Naive thymus-derived CD4-positive, alpha-beta T cell (primary cell): ENCODE measurements at regions not wholly inside any gene's neighbourhood (a gene's known extent, or its start where the extent isn't known, plus 50 kb on each side); places are given as distances from the start of the nearest gene placed in this dataset.

ENCODE experiments used
- ATAC-seq: fragments of 150-1000 bp; cut with Tn5 transposase; 2 replicates; pipeline ENCODE4 v1.10.0; 2021; ENCODE audit warnings: mild to moderate bottlenecking, moderate library complexity
- CTCF ChIA-PET: fragments of 350-600 bp; sonication (Branson Sonifier 250); formaldehyde crosslinking; loops from one replicate; lab custom pipeline; 2021; ENCODE audit warnings: antibody characterized with exemption; lab: Charles Lee
- POLR2A ChIA-PET: fragments of 350-600 bp; sonication (Branson Sonifier 250); formaldehyde crosslinking; loops from one replicate; lab custom pipeline; 2021; ENCODE audit warnings: antibody characterized with exemption, inconsistent platforms; lab: Charles Lee
- DNase-seq, 9 donors: peaks; one replicate each; pipeline versions ENCODE4 v3.0.0 to v3.0.0-alpha.2; 2020 to 2022; ENCODE audit warnings: mixed read lengths in 1 of 9
- H3K27ac ChIP-seq: one replicate; pipeline ENCODE4 v1.7.0; 2013; ENCODE audit warnings: mild to moderate bottlenecking, low read depth, low read length, moderate library complexity
- H3K27me3 ChIP-seq, 2 donors: one replicate each; pipeline ENCODE4 v1.7.0; 2013; ENCODE audit warnings: low read length in 2 of 2, mild to moderate bottlenecking in 2 of 2, moderate library complexity in 2 of 2; ENCODE audit not compliant: control insufficient read depth in 2 of 2, insufficient read depth in 2 of 2
- H3K36me3 ChIP-seq, 3 experiments: 1 replicate in 2 of 3; 2 replicates in 1 of 3; pipeline ENCODE4 v1.7.0; 2013; ENCODE audit warnings: low read length in 3 of 3, mild to moderate bottlenecking in 3 of 3, moderate library complexity in 1 of 3; ENCODE audit not compliant: insufficient read depth in 3 of 3, control insufficient read depth in 2 of 3
- H3K4me1 ChIP-seq, 2 donors: one replicate each; pipeline ENCODE4 v1.7.0; 2013; ENCODE audit warnings: low read length in 2 of 2, mild to moderate bottlenecking in 2 of 2, moderate library complexity in 1 of 2; ENCODE audit not compliant: control insufficient read depth in 2 of 2, insufficient read depth in 2 of 2
- H3K4me3 ChIP-seq: 2 replicates; pipeline ENCODE4 v1.7.0; 2013; ENCODE audit warnings: mild to moderate bottlenecking, low read length
- H3K9me3 ChIP-seq, 3 experiments: 1 replicate in 2 of 3; 2 replicates in 1 of 3; pipeline ENCODE4 v1.7.0; 2013; ENCODE audit warnings: low read length in 3 of 3; ENCODE audit not compliant: control insufficient read depth in 2 of 3
- H3K27ac Mint-ChIP-seq, 9 donors: one replicate each; pipeline ENCODE4 v1.8.0; 2020 to 2022; ENCODE audit warnings: mixed read lengths in 9 of 9, mild to moderate bottlenecking in 8 of 9, moderate library complexity in 5 of 9, inconsistent platforms in 2 of 9
- H3K27me3 Mint-ChIP-seq, 5 donors: one replicate each; pipeline ENCODE4 v1.8.0; 2021 to 2022; ENCODE audit warnings: mixed read lengths in 5 of 5, mild to moderate bottlenecking in 1 of 5
- H3K36me3 Mint-ChIP-seq, 5 donors: one replicate each; pipeline ENCODE4 v1.8.0; 2020 to 2022; ENCODE audit warnings: mixed read lengths in 5 of 5, mild to moderate bottlenecking in 3 of 5, inconsistent platforms in 1 of 5
- H3K4me1 Mint-ChIP-seq, 7 donors: one replicate each; pipeline ENCODE4 v1.8.0; 2020 to 2022; ENCODE audit warnings: mixed read lengths in 7 of 7, mild to moderate bottlenecking in 3 of 7, inconsistent platforms in 1 of 7
- H3K4me3 Mint-ChIP-seq, 10 donors: one replicate each; pipeline ENCODE4 v1.8.0; 2020 to 2022; ENCODE audit warnings: mild to moderate bottlenecking in 10 of 10, mixed read lengths in 10 of 10, moderate library complexity in 6 of 10, inconsistent platforms in 2 of 10
- H3K9me3 Mint-ChIP-seq, 11 donors: one replicate each; pipeline ENCODE4 v1.8.0; 2020 to 2022; ENCODE audit warnings: mixed read lengths in 11 of 11, mild to moderate bottlenecking in 4 of 11, inconsistent platforms in 1 of 11, moderate library complexity in 1 of 11
- intact Hi-C, 2 donors: fragments of 100-400 bp; cut with micrococcal nuclease; formaldehyde crosslinking; loops; one replicate each; pipeline ENCODE4 v1.15.1; 2023

DNA sequence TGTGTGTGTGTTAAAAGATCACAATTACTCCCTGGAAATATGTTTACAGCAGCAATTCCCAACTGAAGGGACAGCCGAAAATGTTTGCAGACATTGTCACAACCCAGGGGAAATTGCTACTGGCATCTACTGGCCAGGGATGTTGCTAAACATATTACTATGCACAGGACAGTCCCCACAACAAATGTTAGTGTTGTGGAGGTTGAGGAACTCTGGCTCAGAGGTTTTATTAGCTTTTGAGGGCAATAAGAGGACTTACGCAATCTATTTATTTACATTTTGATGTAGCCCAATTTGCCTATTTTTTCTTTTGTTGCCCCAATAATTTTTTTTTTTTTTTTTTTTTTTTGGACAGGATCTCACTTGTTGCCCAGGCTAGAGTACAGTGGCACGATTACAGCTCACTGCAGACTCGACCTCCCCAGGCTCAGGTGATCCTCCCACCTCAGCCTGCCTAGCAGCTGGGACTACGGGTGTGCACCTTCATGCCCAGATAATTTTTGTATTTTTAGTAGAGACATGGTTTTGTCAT, 154.1 kb downstream of the RPS12 start:
- CTCF ChIA-PET = no interaction called here
- no peaks in the 10 kb centered on the region for H3K4me1 ChIP-seq
- intact Hi-C loops = no loop called here

DNA sequence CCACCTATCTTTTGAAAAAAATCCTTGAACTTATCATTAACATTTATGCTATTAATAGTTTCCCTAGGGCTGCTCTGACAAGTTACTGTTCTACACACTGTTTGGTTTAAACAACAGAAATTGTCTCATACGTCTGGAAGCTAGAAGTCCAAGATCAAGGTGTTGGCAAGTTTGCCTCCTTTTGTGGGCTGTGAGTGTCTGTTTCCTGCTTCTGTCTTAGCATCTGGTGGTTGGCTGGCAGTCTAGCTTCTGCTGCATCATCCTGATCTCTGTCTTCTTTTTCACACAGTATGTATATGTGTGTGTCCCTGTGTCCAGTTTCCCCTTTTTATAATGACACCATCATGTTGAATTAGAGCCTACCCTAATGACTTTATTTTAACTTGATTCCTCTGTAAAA, 154.8 kb downstream of the RPS12 start:
- Histone ChIP-seq H3K9me3 (no peaks in the 10 kb centered on the region), H3K4me3 (no peak overlapping the region), H3K27ac (no peak overlapping the region), H3K36me3 (no peaks in the 10 kb centered on the region), H3K27me3 (no peaks in the 10 kb centered on the region), H3K4me1 (no peaks in the 10 kb centered on the region)
- ATAC-seq (no peak), DNase-seq (no peak)
- CTCF ChIA-PET = no interaction called here
- POLR2A ChIA-PET = no interaction called here
- H3K27me3 Mint-ChIP-seq = peaks cover 0 to 39% (median 29%) of the 10 kb centered on the region in 5 donors
- H3K9me3 Mint-ChIP-seq = peaks cover 0 to 4% (median 0%) of the 10 kb centered on the region in 11 donors
- H3K4me1 Mint-ChIP-seq = peaks cover 0 to 6% (median 0%) of the 10 kb centered on the region in 7 donors
- no peaks in the 10 kb centered on the region for H3K36me3 Mint-ChIP-seq
- H3K4me3 Mint-ChIP-seq = no peak overlapping the region
- H3K27ac Mint-ChIP-seq = no peak overlapping the region
- intact Hi-C loops = no loop called here

More for the DNA sequence above, 154.1 kb downstream of the RPS12 start:
- Mint-ChIP-seq H3K27ac (no peak overlapping the region), H3K27me3 (peaks cover 0 to 39% (median 29%) of the 10 kb centered on the region in 5 donors), H3K4me3 (no peak overlapping the region), H3K4me1 (peaks cover 0 to 6% (median 0%) of the 10 kb centered on the region in 7 donors), H3K36me3 (no peaks in the 10 kb centered on the region), H3K9me3 (peaks cover 0 to 4% (median 0%) of the 10 kb centered on the region in 11 donors)
- H3K4me3 ChIP-seq = no peak overlapping the region
- H3K27me3 ChIP-seq = no peaks in the 10 kb centered on the region
- no peak overlapping the region for H3K27ac ChIP-seq
- H3K36me3 ChIP-seq = no peaks in the 10 kb centered on the region
- DNase-seq (no peak), ATAC-seq (no peak)
- H3K9me3 ChIP-seq = no peaks in the 10 kb centered on the region
- POLR2A ChIA-PET = no interaction called here

DNA sequence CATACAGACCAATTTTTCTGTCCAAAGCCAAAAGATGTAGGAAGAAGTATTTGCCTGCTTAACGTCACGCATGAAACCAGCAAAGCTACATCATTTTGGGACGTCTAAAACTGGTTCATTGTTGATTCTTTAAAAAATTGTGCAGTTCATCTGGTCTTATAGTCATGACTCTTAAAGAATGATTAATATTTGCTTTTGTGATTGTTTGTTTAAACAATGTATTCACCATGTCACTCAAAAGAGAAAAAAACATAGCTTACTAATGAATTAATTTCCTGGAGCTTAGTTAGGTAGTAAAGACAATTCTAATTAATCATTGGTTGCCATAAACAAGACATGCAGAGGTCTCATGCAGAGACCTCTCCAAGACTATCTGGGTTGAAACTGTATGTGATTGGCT, 157.3 kb downstream of the RPS12 start:
- Mint-ChIP-seq H3K27me3 (peaks cover 9 to 40% (median 30%) of the 10 kb centered on the region in 5 donors), H3K36me3 (no peaks in the 10 kb centered on the region), H3K4me1 (no peaks in the 10 kb centered on the region), H3K4me3 (no peak overlapping the region), H3K27ac (no peak overlapping the region), H3K9me3 (peaks cover 0 to 2% (median 0%) of the 10 kb centered on the region in 11 donors)
- ChIA-PET POLR2A (no interaction called here), CTCF (no interaction called here)
- Histone ChIP-seq H3K27me3 (peaks cover 0 to 3% of the 10 kb centered on the region in 2 donors), H3K9me3 (no peaks in the 10 kb centered on the region), H3K4me1 (no peaks in the 10 kb centered on the region), H3K4me3 (no peak overlapping the region), H3K27ac (no peak overlapping the region), H3K36me3 (no peaks in the 10 kb centered on the region)
- DNase-seq (no peak), ATAC-seq (no peak)
- intact Hi-C loops = no loop called here

DNA sequence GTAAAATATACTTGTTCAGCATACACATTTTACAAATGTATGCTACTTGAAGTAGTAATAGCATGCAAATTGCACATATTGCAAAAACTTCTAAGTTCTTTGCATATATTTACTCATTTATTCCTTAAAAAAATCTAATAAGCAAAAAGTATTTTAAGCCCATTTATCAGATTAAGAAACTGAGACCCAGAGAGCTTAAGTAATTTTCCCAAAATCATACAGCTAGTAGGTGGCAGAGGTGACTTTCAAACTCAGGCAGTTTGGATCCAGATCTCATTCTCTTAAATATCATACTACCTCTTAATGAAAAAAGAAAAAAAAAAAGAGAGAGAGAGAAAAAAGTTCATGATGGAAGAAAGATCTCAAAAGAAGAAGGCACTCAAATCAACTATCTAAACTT, 157.9 kb downstream of the RPS12 start:
- peaks cover 0 to 3% of the 10 kb centered on the region in 2 donors for H3K27me3 ChIP-seq
- peaks cover 12 to 43% (median 29%) of the 10 kb centered on the region in 5 donors for H3K27me3 Mint-ChIP-seq
- H3K4me3 ChIP-seq = no peak overlapping the region
- no peaks in the 10 kb centered on the region for H3K36me3 ChIP-seq
- ATAC-seq (no peak), DNase-seq (no peak)
- no peak overlapping the region for H3K4me3 Mint-ChIP-seq
- peaks cover 0 to 2% (median 0%) of the 10 kb centered on the region in 11 donors for H3K9me3 Mint-ChIP-seq
- H3K36me3 Mint-ChIP-seq = no peaks in the 10 kb centered on the region
- CTCF ChIA-PET = no interaction called here
- no peak overlapping the region for H3K27ac ChIP-seq
- no peaks in the 10 kb centered on the region for H3K9me3 ChIP-seq
- H3K4me1 Mint-ChIP-seq = no peaks in the 10 kb centered on the region
- no peak overlapping the region for H3K27ac Mint-ChIP-seq
- no peaks in the 10 kb centered on the region for H3K4me1 ChIP-seq
- POLR2A ChIA-PET = no interaction called here
- intact Hi-C loops = no loop called here

DNA sequence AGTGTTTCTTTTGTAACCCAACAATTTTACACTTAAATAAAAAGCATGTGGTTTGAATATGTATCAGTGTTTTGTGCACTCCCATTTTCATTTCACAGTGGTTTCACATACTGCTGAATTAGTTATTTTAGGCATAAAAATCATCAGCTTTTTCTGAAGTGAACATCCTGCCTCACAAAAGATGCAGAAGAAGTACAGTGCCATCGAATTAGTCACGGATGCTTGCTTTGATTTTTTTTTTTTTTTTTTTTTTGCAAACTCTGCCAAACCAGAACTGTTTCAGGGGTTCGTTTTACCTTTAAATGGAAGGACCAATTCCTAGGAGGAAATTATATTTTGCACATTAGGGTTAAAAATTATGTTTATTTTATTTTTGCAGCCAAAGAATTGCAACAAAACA, 158.6 kb downstream of the RPS12 start:
- CTCF ChIA-PET = no interaction called here
- no peak for ATAC-seq
- no peaks in the 10 kb centered on the region for H3K4me1 ChIP-seq
- no peaks in the 10 kb centered on the region for H3K4me1 Mint-ChIP-seq
- H3K36me3 ChIP-seq = no peaks in the 10 kb centered on the region
- no peak overlapping the region for H3K4me3 Mint-ChIP-seq
- peaks cover 12 to 50% (median 31%) of the 10 kb centered on the region in 5 donors for H3K27me3 Mint-ChIP-seq
- intact Hi-C loops = no loop called here
- no peak overlapping the region for H3K27ac Mint-ChIP-seq
- no peak for DNase-seq
- no peaks in the 10 kb centered on the region for H3K36me3 Mint-ChIP-seq
- no peaks in the 10 kb centered on the region for H3K9me3 ChIP-seq
- no peak overlapping the region for H3K27ac ChIP-seq
- POLR2A ChIA-PET = no interaction called here
- peaks cover 0 to 2% (median 0%) of the 10 kb centered on the region in 11 donors for H3K9me3 Mint-ChIP-seq
- peaks cover 0 to 3% of the 10 kb centered on the region in 2 donors for H3K27me3 ChIP-seq
- H3K4me3 ChIP-seq = no peak overlapping the region

DNA sequence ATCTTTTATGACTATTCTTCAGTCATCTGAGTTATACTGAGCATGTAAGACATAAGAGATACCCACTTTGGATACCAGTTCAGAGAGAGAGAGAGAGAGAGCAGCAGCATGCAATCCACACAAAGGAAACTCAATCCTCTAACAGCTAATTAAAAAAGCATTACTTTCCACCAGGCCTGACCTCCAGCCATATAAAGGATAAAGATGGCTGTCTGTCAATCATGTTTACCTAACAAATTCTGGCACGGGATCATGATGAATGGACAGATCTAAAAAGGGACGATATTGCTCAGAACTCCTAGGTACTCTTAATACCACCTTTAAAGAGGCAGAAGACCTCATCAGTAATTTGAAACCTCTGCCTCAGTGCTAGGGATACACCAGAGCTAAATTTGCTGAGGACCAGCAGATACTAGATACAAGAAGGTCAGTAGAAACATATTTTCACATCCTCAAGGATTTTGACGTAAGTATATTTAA, 159.2 kb downstream of the RPS12 start:
- peaks cover 12 to 56% (median 33%) of the 10 kb centered on the region in 5 donors for H3K27me3 Mint-ChIP-seq
- Histone ChIP-seq H3K4me3 (no peak overlapping the region), H3K27me3 (peaks cover 0 to 3% of the 10 kb centered on the region in 2 donors), H3K27ac (no peak overlapping the region), H3K36me3 (no peaks in the 10 kb centered on the region), H3K9me3 (no peaks in the 10 kb centered on the region), H3K4me1 (no peaks in the 10 kb centered on the region)
- peaks cover 0 to 2% (median 0%) of the 10 kb centered on the region in 11 donors for H3K9me3 Mint-ChIP-seq
- no peak for DNase-seq
- intact Hi-C loops = no loop called here
- ChIA-PET CTCF (interaction anchor here (0.7 kb wide), 1 partner anchor 313 kb away, joined by 3 read pairs; no protein-coding TSS in a partner anchor), POLR2A (no interaction called here)
- H3K27ac Mint-ChIP-seq = no peak overlapping the region
- ATAC-seq = no peak
- no peak overlapping the region for H3K4me3 Mint-ChIP-seq
- no peaks in the 10 kb centered on the region for H3K36me3 Mint-ChIP-seq
- H3K4me1 Mint-ChIP-seq = no peaks in the 10 kb centered on the region

DNA sequence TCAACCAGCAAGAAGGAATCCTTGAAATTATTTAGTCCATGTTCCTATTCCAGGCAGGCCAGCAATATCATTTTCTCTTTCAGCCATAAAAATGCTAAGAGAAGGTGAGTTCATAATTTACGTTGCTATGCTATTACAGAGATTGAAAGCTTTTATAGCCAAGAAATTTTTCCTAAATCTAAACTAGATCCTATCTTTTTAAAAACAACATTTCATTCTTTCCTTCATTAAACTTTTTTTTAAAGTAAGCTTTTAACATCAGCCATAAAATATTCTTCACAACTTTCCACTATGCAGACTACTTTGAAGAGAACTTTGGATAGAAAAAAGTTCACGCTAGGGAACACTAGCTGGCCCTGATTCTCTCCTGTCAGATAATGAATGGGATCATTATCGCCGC, 159.8 kb downstream of the RPS12 start:
- ChIA-PET POLR2A (no interaction called here), CTCF (interaction anchor here (0.7 kb wide), 1 partner anchor 313 kb away, joined by 3 read pairs; no protein-coding TSS in a partner anchor)
- intact Hi-C loops = no loop called here
- Mint-ChIP-seq H3K4me1 (no peaks in the 10 kb centered on the region), H3K9me3 (peaks cover 0 to 2% (median 0%) of the 10 kb centered on the region in 11 donors), H3K4me3 (no peak overlapping the region), H3K27me3 (peaks cover 12 to 59% (median 33%) of the 10 kb centered on the region in 5 donors), H3K36me3 (no peaks in the 10 kb centered on the region), H3K27ac (no peak overlapping the region)
- no peak for ATAC-seq
- no peak overlapping the region for H3K4me3 ChIP-seq
- H3K4me1 ChIP-seq = no peaks in the 10 kb centered on the region
- H3K36me3 ChIP-seq = no peaks in the 10 kb centered on the region
- DNase-seq = no peak
- H3K27me3 ChIP-seq = peaks cover 0 to 3% of the 10 kb centered on the region in 2 donors
- no peaks in the 10 kb centered on the region for H3K9me3 ChIP-seq
- no peak overlapping the region for H3K27ac ChIP-seq
